K562 (cell line): ENCODE measurements at regions not wholly inside any gene's neighbourhood (a gene's known extent, or its start where the extent isn't known, plus 50 kb on each side); places are given as distances from the start of the nearest gene placed in this dataset.

ENCODE experiments used
- ATAC-seq: fragments of 200-7000 bp; cut with Tn5 transposase; 3 replicates; pipeline ENCODE4 v1.9.1; 2020; ENCODE audit warnings: moderate library complexity
- BruUV-seq: library from RNA; stranded (reverse); fragments of 400-500 nt; replicated peaks from 2 replicates; lab custom pipeline; 2021; lab: Mats Ljungman, UMichigan
- CTCF ChIA-PET: fragments of 300-600 bp; formaldehyde crosslinking; extraction: SDS; loops from one replicate; lab custom pipeline; 2021; ENCODE audit warnings: low intra/inter-chr PET ratio; lab: Yijun Ruan, JAX
- POLR2A ChIA-PET: fragments of 300-600, 350-650 bp; sonication (Branson Sonifier 250); formaldehyde crosslinking; extraction: SDS; loops from one replicate; lab custom pipeline; 2021; ENCODE audit warnings: antibody characterized with exemption, inconsistent platforms; lab: Yijun Ruan, JAX
- DNase-seq, 4 experiments: peaks; one replicate each; pipeline versions ENCODE4 v3.0.0 to v3.0.0-alpha.2; 2011 to 2018; ENCODE audit warnings: low spot score in 3 of 4, mixed read lengths in 3 of 4; ENCODE audit errors: extremely low read depth in 1 of 4
- FAIRE-seq: peaks from 2 replicates; lab custom pipeline; 2011; peaks lifted over from hg19 to GRCh38; lab: Jason Lieb, UNC
- H2AFZ ChIP-seq: 2 replicates; pipeline ENCODE4 v1.6.0; 2011; ENCODE audit warnings: low read depth, low read length, control low read depth, inconsistent platforms
- H3K27ac ChIP-seq: fragments of 200-600 bp; 3 replicates; pipeline ENCODE4 v1.8.0; 2011; ENCODE audit warnings: low read depth, mild to moderate bottlenecking, control low read depth, inconsistent platforms, low read length, moderate library complexity, mixed read lengths; ENCODE audit errors: extremely low read depth
- H3K27me3 ChIP-seq, 2 experiments: fragments of 300-600 bp in 1 of 2; 2 replicates in 1 of 2; 3 replicates in 1 of 2; pipeline versions ENCODE4 v1.6.0 to v1.8.0; 2011; ENCODE audit warnings: inconsistent platforms in 2 of 2, low read length in 2 of 2, mild to moderate bottlenecking in 1 of 2, mixed read lengths in 1 of 2, moderate library complexity in 1 of 2; ENCODE audit not compliant: control insufficient read depth in 2 of 2, insufficient read depth in 2 of 2
- H3K36me3 ChIP-seq: fragments of 300-600 bp; 3 replicates; pipeline ENCODE4 v1.8.0; 2011; ENCODE audit warnings: mild to moderate bottlenecking, low read length, inconsistent platforms; ENCODE audit not compliant: control insufficient read depth, insufficient read depth
- H3K4me1 ChIP-seq, 2 experiments: fragments of 200-600 bp in 1 of 2; replicated peaks in 1 of 2; 2 replicates in 1 of 2; 3 replicates in 1 of 2; pipeline versions ENCODE4 v1.5.1 to v1.8.0; 2011; ENCODE audit warnings: inconsistent platforms in 2 of 2, low read length in 2 of 2, mild to moderate bottlenecking in 1 of 2, mixed read lengths in 1 of 2, moderate library complexity in 1 of 2; ENCODE audit not compliant: control insufficient read depth in 2 of 2, insufficient read depth in 2 of 2
- H3K4me2 ChIP-seq: 2 replicates; pipeline ENCODE4 v1.6.1; 2011; ENCODE audit warnings: low read length, control low read depth, inconsistent platforms, mixed read lengths; ENCODE audit not compliant: insufficient read depth
- H3K4me3 ChIP-seq: fragments of 200-600 bp; sonication (generic), shearing (Covaris generic); 2 replicates; pipeline ENCODE4 v1.5.1; 2016; ENCODE audit warnings: control low read depth, inconsistent platforms
- H3K79me2 ChIP-seq: fragments of 200-600 bp; 3 replicates; pipeline ENCODE4 v1.8.0; 2011; ENCODE audit warnings: low read length, inconsistent platforms; ENCODE audit not compliant: control insufficient read depth, insufficient read depth
- H3K9ac ChIP-seq, 2 experiments: 2 replicates each; pipeline versions ENCODE4 v1.6.0 to v1.6.1; 2011; ENCODE audit warnings: low read depth in 2 of 2, low read length in 2 of 2, control low read depth in 1 of 2, inconsistent platforms in 1 of 2, mild to moderate bottlenecking in 1 of 2, mixed read lengths in 1 of 2; ENCODE audit not compliant: insufficient read depth in 1 of 2
- H3K9me1 ChIP-seq: one replicate; pipeline ENCODE4 v1.6.0; 2011; ENCODE audit warnings: inconsistent platforms, mild to moderate bottlenecking, low read length, moderate library complexity; ENCODE audit not compliant: control insufficient read depth, insufficient read depth
- H3K9me3 ChIP-seq: replicated peaks from 2 replicates; pipeline ENCODE4 v1.5.1; 2011; ENCODE audit warnings: low read depth, low read length, inconsistent platforms; ENCODE audit not compliant: control insufficient read depth, insufficient read depth
- H4K20me1 ChIP-seq: replicated peaks from 2 replicates; pipeline ENCODE4 v1.6.1; 2011; ENCODE audit warnings: low read length, inconsistent platforms, mixed read lengths; ENCODE audit not compliant: control insufficient read depth, insufficient read depth
- CTBP1 ChIP-seq: fragments of 450-650 bp; IDR thresholded peaks from 2 replicates; pipeline ENCODE4 v1.6.1; 2016; ENCODE audit warnings: borderline replicate concordance
- E2F3 ChIP-seq: fragments of 250-450 bp; sonication (Bioruptor Pico); IDR thresholded peaks from 2 replicates; pipeline ENCODE4 v1.4.0; 2020; ENCODE audit warnings: mild to moderate bottlenecking
- KHSRP ChIP-seq: fragments of 450-650 bp; IDR thresholded peaks from 2 replicates; pipeline ENCODE4 v1.6.1; 2017
- L3MBTL2 ChIP-seq: fragments of 450-650 bp; IDR thresholded peaks from 2 replicates; pipeline ENCODE4 v1.6.1; 2016; ENCODE audit warnings: mild to moderate bottlenecking, moderate library complexity
- MAZ ChIP-seq, 2 experiments: fragments of 450-650 bp in 1 of 2; sonication (generic) in 1 of 2; formaldehyde crosslinking; IDR thresholded peaks in 1 of 2; conservative IDR thresholded peaks in 1 of 2; 2 replicates each; pipeline versions ENCODE4 v1.4.0 to v1.5.0; 2020; ENCODE audit warnings: mild to moderate bottlenecking in 1 of 2, missing genetic modification reagents in 1 of 2
- MCM7 ChIP-seq, 2 experiments: fragments of 450-650 bp; IDR thresholded peaks; 2 replicates each; pipeline ENCODE4 v1.6.1; 2016 to 2018
- MECOM ChIP-seq: fragments of 250-450 bp; sonication (Bioruptor Pico); IDR thresholded peaks from 2 replicates; pipeline ENCODE4 v1.8.0; 2022; ENCODE audit warnings: inconsistent platforms
- NELFE ChIP-seq: IDR thresholded peaks from 2 replicates; pipeline ENCODE4 v1.6.1; 2011; ENCODE audit warnings: mild to moderate bottlenecking; ENCODE audit not compliant: insufficient read depth, insufficient read length
- PYGO2 ChIP-seq: fragments of 450-650 bp; IDR thresholded peaks from 2 replicates; pipeline ENCODE4 v1.6.1; 2016; ENCODE audit warnings: mild to moderate bottlenecking, missing genetic modification characterization, moderate library complexity, missing compliant biosample characterization
- SREBF2 ChIP-seq: sonication (generic); formaldehyde crosslinking; IDR thresholded peaks from 2 replicates; pipeline ENCODE4 v1.4.0; 2020; ENCODE audit warnings: mild to moderate bottlenecking, missing genetic modification reagents
- TARDBP ChIP-seq: fragments of 450-650 bp; IDR thresholded peaks from 2 replicates; pipeline ENCODE4 v1.6.1; 2016
- ZBED1 ChIP-seq: IDR thresholded peaks from 2 replicates; pipeline ENCODE4 v1.6.1; 2014
- in situ Hi-C: fragments of 300-500 bp; cut with MboI; formaldehyde crosslinking; loops from 4 replicates; pipeline ENCODE4 v1.15.0; 2018; ENCODE audit warnings: inconsistent platforms, mixed read lengths
- intact Hi-C: fragments of 100-400 bp; cut with micrococcal nuclease; formaldehyde crosslinking; loops from 2 replicates; pipeline ENCODE4 v1.14.2; 2022
- TF ChIP-seq, protein P1 (sequence below), 2 experiments: IDR thresholded peaks; 2 replicates each; pipeline ENCODE4 v1.6.1; 2012; ENCODE audit warnings: improper control_type of control experiment in 2 of 2, low read depth in 2 of 2, low read length in 2 of 2, borderline replicate concordance in 1 of 2
- TF ChIP-seq, protein P2 (sequence below): fragments of 450-650 bp; IDR thresholded peaks from 2 replicates; pipeline ENCODE4 v1.6.1; 2016; ENCODE audit warnings: antibody characterized with exemption
- TF ChIP-seq, protein P3 (sequence below): fragments of 200-800 bp; sonication (Bioruptor generic); IDR thresholded peaks from 2 replicates; pipeline ENCODE4 v1.6.1; 2017; ENCODE audit warnings: missing genetic modification characterization, missing compliant biosample characterization

DNA sequence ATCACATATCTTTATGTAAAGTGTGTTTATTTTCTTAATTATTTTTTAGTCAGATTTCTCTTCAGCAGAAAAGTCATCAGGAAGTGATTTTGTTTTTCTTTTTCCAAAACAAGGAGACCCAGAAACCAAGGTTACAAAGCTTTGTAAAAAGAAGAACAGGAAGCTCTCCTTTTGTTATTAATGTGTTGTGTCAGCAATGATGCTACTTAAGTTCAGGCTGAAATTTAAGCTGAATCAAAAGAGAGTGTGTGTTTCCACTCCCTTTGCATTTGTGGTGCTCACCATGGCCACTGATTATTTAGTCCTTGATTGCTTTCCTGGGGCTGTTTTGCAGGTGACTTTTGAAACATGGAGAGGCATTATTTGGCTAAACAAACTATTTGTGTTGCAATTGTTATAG is 155.3 kb upstream of the ATP2B1 start:
- H3K9me3 ChIP-seq = no peaks in the 10 kb centered on the region
- no peaks in the 10 kb centered on the region for H3K9me1 ChIP-seq
- POLR2A ChIA-PET = interaction anchor here (0.5 kb wide), 1 partner anchor 253 kb away, joined by 8 read pairs; no protein-coding TSS in a partner anchor
- no peaks in the 10 kb centered on the region; a peak in 1 of 5 replicates for H3K4me1 ChIP-seq
- no peaks in the 10 kb centered on the region for H3K27me3 ChIP-seq
- intact Hi-C loops = no loop called here
- FAIRE-seq (no peak), DNase-seq (no peak), ATAC-seq (no peak)
- no peaks in the 10 kb centered on the region for H4K20me1 ChIP-seq
- no peak overlapping the region for H3K9ac ChIP-seq
- in situ Hi-C loops = no loop called here
- no peak overlapping the region for H3K4me3 ChIP-seq
- no TSS peak for BruUV-seq
- H3K4me2 ChIP-seq = no peak overlapping the region
- no peaks in the 10 kb centered on the region for H3K36me3 ChIP-seq
- H2AFZ ChIP-seq = no peak overlapping the region
- CTCF ChIA-PET = no interaction called here
- H3K79me2 ChIP-seq = no peaks in the 10 kb centered on the region
- TF ChIP-seq TARDBP = no peak
- TF ChIP-seq SREBF2 (CRISPR knock-in tag) = no peak
- TF ChIP-seq MAZ (CRISPR knock-in tag; conservative IDR thresholded peaks at IDR 0.05 in 1 of 2, IDR thresholded peaks at IDR 0.05 in 1 of 2) = no peak
- TF ChIP-seq, protein P1, sequence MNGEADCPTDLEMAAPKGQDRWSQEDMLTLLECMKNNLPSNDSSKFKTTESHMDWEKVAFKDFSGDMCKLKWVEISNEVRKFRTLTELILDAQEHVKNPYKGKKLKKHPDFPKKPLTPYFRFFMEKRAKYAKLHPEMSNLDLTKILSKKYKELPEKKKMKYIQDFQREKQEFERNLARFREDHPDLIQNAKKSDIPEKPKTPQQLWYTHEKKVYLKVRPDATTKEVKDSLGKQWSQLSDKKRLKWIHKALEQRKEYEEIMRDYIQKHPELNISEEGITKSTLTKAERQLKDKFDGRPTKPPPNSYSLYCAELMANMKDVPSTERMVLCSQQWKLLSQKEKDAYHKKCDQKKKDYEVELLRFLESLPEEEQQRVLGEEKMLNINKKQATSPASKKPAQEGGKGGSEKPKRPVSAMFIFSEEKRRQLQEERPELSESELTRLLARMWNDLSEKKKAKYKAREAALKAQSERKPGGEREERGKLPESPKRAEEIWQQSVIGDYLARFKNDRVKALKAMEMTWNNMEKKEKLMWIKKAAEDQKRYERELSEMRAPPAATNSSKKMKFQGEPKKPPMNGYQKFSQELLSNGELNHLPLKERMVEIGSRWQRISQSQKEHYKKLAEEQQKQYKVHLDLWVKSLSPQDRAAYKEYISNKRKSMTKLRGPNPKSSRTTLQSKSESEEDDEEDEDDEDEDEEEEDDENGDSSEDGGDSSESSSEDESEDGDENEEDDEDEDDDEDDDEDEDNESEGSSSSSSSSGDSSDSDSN (IDR thresholded peaks at IDR 0.05; ENCODE audit: borderline replicate concordance in 1 of 2, low read depth in 2 of 2, low read length in 2 of 2) = no peak
- TF ChIP-seq ZBED1 = no peak
- no peak for TF ChIP-seq PYGO2
- no peak for TF ChIP-seq KHSRP
- TF ChIP-seq MECOM (CRISPR knock-in tag) = no peak
- no peak for TF ChIP-seq E2F3 (CRISPR knock-in tag)
- no peak for TF ChIP-seq NELFE
- TF ChIP-seq, protein P2, sequence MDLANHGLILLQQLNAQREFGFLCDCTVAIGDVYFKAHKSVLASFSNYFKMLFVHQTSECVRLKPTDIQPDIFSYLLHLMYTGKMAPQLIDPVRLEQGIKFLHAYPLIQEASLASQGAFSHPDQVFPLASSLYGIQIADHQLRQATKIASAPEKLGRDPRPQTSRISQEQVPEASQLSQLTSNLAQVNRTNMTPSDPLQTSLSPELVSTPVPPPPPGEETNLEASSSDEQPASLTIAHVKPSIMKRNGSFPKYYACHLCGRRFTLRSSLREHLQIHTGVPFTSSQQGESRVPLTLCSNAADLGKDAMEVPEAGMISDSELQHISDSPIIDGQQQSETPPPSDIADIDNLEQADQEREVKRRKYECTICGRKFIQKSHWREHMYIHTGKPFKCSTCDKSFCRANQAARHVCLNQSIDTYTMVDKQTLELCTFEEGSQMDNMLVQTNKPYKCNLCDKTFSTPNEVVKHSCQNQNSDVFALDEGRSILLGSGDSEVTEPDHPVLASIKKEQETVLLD = no peak
- no peak for TF ChIP-seq MCM7 (IDR thresholded peaks at IDR 0.05)
- TF ChIP-seq, protein P3, sequence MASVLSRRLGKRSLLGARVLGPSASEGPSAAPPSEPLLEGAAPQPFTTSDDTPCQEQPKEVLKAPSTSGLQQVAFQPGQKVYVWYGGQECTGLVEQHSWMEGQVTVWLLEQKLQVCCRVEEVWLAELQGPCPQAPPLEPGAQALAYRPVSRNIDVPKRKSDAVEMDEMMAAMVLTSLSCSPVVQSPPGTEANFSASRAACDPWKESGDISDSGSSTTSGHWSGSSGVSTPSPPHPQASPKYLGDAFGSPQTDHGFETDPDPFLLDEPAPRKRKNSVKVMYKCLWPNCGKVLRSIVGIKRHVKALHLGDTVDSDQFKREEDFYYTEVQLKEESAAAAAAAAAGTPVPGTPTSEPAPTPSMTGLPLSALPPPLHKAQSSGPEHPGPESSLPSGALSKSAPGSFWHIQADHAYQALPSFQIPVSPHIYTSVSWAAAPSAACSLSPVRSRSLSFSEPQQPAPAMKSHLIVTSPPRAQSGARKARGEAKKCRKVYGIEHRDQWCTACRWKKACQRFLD = no peak
- no peak for TF ChIP-seq L3MBTL2
- no peak for TF ChIP-seq CTBP1
- H3K27ac ChIP-seq = no peak overlapping the region
